ENCODE measurements at regions not wholly inside any gene's neighbourhood (a gene's known extent, or its start where the extent isn't known, plus 50 kb on each side); places are given as distances from the start of the nearest gene placed in this dataset.

DNA sequence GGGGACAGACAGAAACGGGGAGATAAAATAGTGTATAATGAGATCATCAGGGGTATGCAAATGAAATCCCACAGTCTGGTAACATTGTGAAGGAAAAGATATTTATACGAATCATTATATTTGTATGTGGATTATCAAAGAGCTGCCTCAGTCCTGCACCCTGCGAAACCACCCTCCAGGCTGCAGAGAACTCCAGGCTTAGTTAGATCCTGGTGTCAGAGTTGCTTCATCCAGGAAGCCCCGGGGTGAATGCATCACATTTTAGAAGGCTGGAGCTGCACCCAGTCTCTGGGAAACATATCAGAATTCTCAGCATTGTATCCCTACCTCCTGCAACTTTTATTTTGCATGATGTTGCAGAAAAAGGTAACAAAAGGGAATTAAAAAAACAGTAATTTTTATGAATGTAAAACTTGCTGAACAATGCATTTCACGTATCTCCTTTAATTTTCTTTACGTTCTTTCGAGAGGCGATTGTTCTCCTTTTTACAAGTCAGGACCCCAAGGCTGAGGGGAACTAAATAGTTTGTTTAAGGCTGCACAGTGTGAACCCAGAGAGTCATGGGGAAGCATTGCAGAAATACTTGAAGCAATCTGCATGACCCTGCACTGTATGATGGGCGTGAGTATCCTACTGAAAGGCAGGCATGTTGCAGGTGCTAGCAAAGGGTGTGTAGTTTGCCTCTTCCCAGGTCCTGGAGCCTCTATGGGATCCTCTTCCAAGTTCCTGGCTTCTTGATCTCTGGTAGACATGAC, 299.5 kb upstream of the CLNK start:
- no peaks in the 10 kb centered on the region for H3K9me3 Mint-ChIP-seq
- no peak overlapping the region for H3K4me3 Mint-ChIP-seq
- H3K4me1 Mint-ChIP-seq (ENCODE audit: unreplicated experiment) = peaks cover 25% of the 10 kb centered on the region
- TF ChIP-seq CTCF (conservative IDR thresholded peaks at IDR 0.05) = no peak
- no peak for DNase-seq (ENCODE audit: extremely low spot score, unreplicated experiment)
- H3K27me3 Mint-ChIP-seq = no peaks in the 10 kb centered on the region
- H3K27ac Mint-ChIP-seq = no peak overlapping the region
- no peaks in the 10 kb centered on the region for H3K36me3 Mint-ChIP-seq

DNA sequence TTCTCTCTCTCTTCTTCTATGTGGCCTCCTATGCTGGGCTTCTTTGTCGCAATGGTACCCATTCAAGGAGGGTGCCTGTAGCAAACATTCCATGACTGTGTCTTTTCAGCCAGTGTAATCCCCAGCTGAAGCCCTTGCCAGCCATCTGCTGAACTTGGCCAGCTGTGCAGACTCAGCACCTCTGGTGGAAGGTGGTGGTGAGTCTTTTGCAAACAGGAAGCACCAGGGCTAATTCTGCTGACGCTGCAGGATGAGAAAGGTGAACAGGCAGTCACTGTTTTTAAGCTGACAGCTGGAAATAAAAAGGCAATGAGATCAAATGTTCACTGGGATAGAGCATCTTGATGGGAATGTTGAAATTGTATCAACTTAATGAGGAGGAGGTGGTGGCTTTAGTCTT, 298.7 kb upstream of the CLNK start:
- Mint-ChIP-seq H3K27me3 (no peaks in the 10 kb centered on the region), H3K4me3 (no peak overlapping the region), H3K4me1 (ENCODE audit: unreplicated experiment) (peaks cover 25% of the 10 kb centered on the region), H3K36me3 (no peaks in the 10 kb centered on the region), H3K27ac (no peak overlapping the region), H3K9me3 (no peaks in the 10 kb centered on the region)
- TF ChIP-seq CTCF (conservative IDR thresholded peaks at IDR 0.05) = no peak
- no peak for DNase-seq (ENCODE audit: extremely low spot score, unreplicated experiment)

GRCh38 chr4:10982305-10982704, 297.7 kb upstream of the CLNK start:
- Mint-ChIP-seq H3K4me1 (ENCODE audit: unreplicated experiment) (peaks cover 25% of the 10 kb centered on the region), H3K9me3 (no peaks in the 10 kb centered on the region), H3K4me3 (no peak overlapping the region), H3K27me3 (no peaks in the 10 kb centered on the region), H3K36me3 (no peaks in the 10 kb centered on the region), H3K27ac (no peak overlapping the region)
- DNase-seq (ENCODE audit: extremely low spot score, unreplicated experiment) = no peak
- TF ChIP-seq CTCF (conservative IDR thresholded peaks at IDR 0.05) = no peak

DNA sequence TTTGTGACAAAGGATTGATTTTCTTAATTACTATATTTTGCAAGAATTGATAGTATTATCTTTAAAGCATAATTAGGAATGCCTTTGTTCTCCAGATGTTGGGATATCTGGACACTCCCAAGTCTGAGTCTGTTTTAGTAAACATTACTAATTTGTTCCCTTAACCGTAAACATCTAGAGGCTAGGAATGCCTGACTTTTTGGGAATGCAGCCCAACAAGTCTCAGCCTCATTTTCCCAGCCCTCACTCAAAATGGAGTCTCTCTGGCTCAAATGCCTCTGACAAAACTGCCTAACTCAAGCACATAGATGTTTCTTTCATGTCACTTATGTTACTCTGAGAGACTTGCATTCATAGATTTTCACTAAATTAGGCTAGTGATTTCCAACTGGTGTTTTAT, 297.0 kb upstream of the CLNK start:
- H3K27ac Mint-ChIP-seq = no peak overlapping the region
- no peaks in the 10 kb centered on the region for H3K9me3 Mint-ChIP-seq
- H3K27me3 Mint-ChIP-seq = no peaks in the 10 kb centered on the region
- H3K4me1 Mint-ChIP-seq (ENCODE audit: unreplicated experiment) = peaks cover 25% of the 10 kb centered on the region
- H3K36me3 Mint-ChIP-seq = no peaks in the 10 kb centered on the region
- no peak overlapping the region for H3K4me3 Mint-ChIP-seq
- no peak for TF ChIP-seq CTCF (conservative IDR thresholded peaks at IDR 0.05)
- no peak for DNase-seq (ENCODE audit: extremely low spot score, unreplicated experiment)

- Mint-ChIP-seq H3K27me3 (no peaks in the 10 kb centered on the region), H3K27ac (no peak overlapping the region)
These were observed 296.5 kb upstream of the CLNK start for GRCh38 chr4:10981096-10981495.

More at GRCh38 chr4:10981096-10981495, 296.5 kb upstream of the CLNK start:
- Mint-ChIP-seq H3K36me3 (no peaks in the 10 kb centered on the region), H3K9me3 (no peaks in the 10 kb centered on the region), H3K4me3 (no peak overlapping the region), H3K4me1 (ENCODE audit: unreplicated experiment) (peaks cover 25% of the 10 kb centered on the region)
- DNase-seq (ENCODE audit: extremely low spot score, unreplicated experiment) = no peak
- no peak for TF ChIP-seq CTCF (conservative IDR thresholded peaks at IDR 0.05)

Data from type B pancreatic cell (in vitro differentiated cells).